Frontal cortex (tissue), 3 donors: ENCODE measurements at regions not wholly inside any gene's neighbourhood (a gene's known extent, or its start where the extent isn't known, plus 50 kb on each side); places are given as distances from the start of the nearest gene placed in this dataset.

Experiments used
- DNase-seq, 2 donors: peaks; one replicate each; pipeline ENCODE4 v3.0.0; 2012; ENCODE audit warnings: low spot score in 2 of 2
- FAIRE-seq: peaks from 2 replicates; lab custom pipeline; 2012; peaks lifted over from hg19 to GRCh38; lab: Jason Lieb, UNC
- donor health status: control.
- donor health status: control.
- donor health status: control.

DNA sequence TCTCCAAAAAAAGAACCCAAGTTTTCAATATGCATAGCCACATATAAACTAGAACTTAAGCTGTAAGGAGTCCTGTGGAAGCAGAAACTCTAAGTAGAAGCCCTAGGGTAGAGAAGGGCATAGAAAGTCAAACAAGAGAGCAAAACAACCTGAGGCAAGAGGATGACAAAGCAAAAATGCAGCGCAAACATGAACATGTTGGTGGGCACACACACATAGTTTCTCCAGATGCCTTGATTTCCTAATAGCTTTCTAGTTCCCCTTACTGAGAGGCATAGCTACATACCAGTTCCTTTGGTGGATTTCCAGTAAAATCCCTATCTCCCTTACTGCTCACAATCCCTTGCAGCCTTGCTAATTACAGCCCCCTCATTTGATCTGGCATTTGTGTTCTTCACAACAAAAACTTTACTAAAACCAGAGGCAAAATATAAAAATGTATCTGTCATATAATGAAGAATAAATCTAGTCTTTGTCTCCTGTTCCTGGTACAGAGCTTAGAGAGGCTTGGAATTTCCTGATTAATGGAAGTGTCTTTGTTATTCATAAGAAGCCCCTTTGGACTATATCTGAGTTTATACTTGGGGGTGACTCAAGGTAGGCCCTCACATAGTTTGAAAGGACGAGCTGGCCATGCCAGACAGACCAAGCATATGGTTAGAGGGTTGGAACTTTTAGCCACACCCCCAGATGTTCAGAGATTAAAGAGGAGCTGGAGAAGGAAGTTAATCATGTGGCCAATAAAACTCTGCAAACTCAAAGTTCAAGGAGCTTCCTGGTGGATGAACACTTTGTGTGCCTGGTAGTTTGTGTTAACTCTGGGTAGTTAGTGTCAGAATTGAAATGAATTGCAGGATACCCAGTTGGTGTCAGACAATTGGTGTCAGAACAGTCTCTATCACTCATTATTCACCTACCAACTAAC, 52.7 kb upstream of the ZCCHC13 start:
- no peak for FAIRE-seq

DNA sequence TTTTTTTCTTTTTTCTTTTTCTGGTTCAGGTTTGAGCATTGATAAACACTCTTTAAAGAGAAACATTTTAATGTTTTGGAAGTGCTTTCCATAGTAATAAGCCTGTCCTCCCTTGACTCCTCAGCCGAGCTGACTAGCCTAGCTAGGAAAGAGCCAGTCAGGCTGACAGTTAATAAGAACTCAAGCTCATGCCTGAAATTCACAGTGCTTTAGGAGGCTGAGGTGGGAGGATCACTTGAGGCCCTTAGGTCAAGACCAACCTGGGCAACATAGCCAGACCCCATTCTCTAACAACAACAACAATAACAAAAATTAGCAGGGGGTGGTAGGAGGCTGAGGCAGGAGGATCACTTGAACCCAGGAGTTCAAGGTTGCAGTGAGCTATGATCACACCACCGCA, 53.4 kb upstream of the ZCCHC13 start:
- no peak for DNase-seq
- no peak for FAIRE-seq

More for the DNA sequence above, 52.7 kb upstream of the ZCCHC13 start:
- no peak for DNase-seq

GRCh38 chrX:74249963-74250362, 54.0 kb upstream of the ZCCHC13 start:
- no peak for DNase-seq
- no peak for FAIRE-seq

DNA sequence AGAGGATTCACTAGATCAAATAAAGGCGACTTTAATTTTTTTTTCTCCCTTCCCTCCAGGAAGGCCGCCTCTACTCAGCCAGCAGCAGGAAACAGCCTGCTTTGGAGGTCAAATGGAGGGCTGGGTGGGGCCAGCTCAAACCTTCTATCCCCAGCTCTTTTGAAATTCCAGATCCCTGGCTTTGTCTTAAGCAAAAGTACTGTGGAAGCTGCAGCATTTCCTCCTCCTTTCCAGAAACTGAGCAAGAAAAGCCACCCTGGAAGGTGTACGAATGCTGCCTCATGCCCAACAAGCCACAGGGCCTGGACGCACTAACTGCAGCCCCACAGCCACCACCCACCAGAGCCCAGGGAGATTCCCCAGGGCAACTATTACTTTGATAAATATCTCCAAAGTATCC, 55.1 kb upstream of the ZCCHC13 start:
- DNase-seq (no peak), FAIRE-seq (no peak)

GRCh38 chrX:74246524-74246923, 57.5 kb upstream of the ZCCHC13 start:
- FAIRE-seq (no peak), DNase-seq (no peak)

DNA sequence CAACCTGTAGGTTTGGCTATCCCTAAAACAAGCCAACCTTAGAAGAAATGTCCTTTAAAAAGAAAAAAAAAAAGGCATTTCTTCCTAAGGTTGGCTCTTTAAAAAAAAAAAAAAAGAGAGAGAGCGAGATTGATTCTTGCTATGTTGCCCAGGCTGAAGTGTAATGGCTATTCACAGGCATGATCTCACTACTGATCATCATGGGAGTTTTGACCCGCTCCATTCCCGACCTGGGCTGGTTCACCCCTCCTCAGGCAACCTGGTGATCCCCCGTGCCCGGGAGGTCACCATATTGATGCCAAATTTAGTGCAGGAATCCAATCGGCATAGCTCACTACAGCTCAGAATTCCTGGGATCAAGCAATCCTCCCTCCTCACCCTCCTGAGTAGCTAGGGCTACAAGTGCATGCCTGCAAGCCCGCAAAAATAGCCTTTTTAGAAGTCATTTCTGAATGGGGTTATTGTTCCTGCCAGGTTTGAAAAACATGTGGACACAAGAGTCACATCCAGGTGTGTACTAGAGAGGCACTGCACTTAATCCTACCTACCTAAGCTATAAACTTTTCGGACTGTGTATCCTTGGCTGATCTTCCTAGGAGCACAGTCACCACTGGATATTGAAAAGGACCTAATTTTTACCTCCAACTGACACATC, 61.4 kb upstream of the ZCCHC13 start:
- DNase-seq (no peak), FAIRE-seq (no peak)

- no peak for FAIRE-seq
- no peak for DNase-seq
Measured at GRCh38 chrX:74242050-74242449, 61.9 kb upstream of the ZCCHC13 start.

- DNase-seq, result no peak
- FAIRE-seq, result no peak
Measured at GRCh38 chrX:74238771-74239170, 65.2 kb upstream of the ZCCHC13 start.

- FAIRE-seq (no peak), DNase-seq (no peak)
Measured at GRCh38 chrX:74234818-74235217, 69.2 kb upstream of the ZCCHC13 start.

GRCh38 chrX:74232859-74233258, 71.1 kb upstream of the ZCCHC13 start:
- DNase-seq (no peak), FAIRE-seq (no peak)

GRCh38 chrX:74231625-74232024, 72.4 kb upstream of the ZCCHC13 start:
- DNase-seq (no peak), FAIRE-seq (no peak)

DNA sequence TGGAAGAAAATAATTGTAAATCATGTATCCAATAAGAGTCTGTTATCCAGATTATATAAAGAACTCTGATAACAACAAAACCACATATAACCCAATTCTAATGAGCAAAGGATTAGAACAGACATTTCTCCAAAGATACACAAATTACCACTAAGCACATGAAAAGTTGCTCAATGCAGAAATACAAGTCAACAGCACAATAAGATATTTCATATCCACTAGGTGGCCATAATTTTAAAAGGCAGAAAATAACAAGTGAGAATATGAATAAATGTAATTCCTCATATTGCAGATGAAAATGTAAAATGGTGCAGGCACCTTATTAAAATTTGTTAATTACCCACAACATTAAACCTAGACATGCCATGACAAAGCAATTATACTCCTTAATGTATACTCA, 73.9 kb upstream of the ZCCHC13 start:
- FAIRE-seq, result no peak
- DNase-seq, result no peak

DNA sequence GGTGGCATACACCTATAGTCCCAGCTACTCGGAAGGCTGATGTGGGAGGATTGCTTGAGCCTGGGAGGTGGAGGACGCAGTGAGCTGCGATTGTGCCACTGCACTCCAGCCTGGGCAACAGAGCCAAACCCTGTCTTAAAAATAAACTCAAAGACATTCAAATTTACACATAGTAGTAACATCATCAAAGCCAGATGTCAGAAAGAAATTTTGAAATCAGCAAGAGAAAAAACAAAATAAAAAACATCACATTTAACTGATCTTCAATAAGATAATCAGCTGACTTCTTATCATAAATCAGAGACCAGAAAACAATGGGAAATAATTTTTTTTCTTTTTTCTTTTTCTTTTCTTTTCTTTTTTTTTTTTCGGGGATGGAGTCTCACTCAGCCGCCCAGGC, 78.9 kb upstream of the ZCCHC13 start:
- FAIRE-seq (no peak), DNase-seq (no peak)

GRCh38 chrX:74220277-74220676, 83.7 kb upstream of the ZCCHC13 start:
- DNase-seq (no peak), FAIRE-seq (no peak)

- FAIRE-seq (no peak), DNase-seq (no peak)
Measured at GRCh38 chrX:74218895-74219294, 85.1 kb upstream of the ZCCHC13 start.

DNA sequence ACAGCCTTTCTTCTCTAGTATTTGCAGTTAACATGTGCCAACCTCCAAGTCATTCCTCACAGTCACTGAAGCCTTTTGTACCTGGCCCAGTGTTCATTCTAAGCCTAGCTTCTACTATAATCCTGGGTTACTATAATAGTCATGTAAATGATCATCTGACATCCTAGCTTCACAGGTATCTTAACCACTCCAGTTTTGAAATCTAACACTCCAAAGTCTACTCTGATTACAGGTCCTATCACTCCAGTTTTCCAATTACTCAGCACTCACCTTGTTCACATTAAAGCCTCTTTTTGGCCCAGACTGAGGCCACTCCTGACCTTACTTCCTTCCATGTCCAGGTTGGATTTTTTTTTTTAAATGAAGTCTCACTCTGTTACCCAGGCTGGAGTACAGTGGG, 87.6 kb upstream of the ZCCHC13 start:
- DNase-seq (no peak), FAIRE-seq (no peak)

DNA sequence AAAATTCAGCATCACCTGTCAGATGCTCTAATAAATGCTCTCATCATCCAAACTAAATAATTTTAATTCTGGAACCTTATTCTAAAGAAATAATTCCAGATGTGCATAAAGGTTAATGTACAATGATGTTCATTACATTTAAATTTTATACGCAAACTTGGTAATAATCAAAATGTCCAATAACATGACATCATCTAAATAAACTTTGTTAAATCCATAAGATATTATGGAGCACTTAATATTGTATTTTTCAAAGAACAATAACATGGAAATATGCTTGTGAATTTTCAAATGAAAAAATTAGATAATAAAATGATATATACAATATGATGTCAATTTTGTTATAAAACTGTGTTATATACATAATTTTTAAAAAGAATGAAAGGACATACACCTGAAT, 92.1 kb upstream of the ZCCHC13 start:
- FAIRE-seq, result peak; percentile 82

GRCh38 chrX:74207539-74207938, 96.4 kb upstream of the ZCCHC13 start:
- DNase-seq, result no peak
- no peak for FAIRE-seq

More for the DNA sequence above, 92.1 kb upstream of the ZCCHC13 start:
- no peak for DNase-seq

DNA sequence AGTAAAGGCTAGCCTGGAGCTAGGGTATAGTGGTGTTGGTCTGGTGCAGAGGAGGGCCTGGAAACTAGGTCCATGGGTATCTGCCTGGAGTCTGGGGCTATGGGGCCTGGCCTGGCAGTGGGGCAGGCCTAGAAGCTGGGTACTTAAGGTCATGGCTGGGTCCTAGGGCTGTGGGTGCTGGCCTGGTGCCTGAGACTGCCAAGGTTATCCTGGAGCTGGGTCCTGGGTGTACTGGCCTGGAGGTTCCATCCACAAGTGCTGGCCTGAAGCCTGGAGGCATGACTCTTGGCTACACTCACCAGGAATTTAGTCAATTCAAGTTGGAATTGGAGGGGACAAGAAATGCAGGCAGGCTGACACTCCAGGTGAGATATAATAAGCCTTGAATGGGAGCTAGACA, 108.4 kb upstream of the ZCCHC13 start:
- no peak for DNase-seq
- FAIRE-seq, result no peak

- no peak for DNase-seq
- FAIRE-seq, result no peak
Measured at GRCh38 chrX:74195120-74195519, 108.9 kb upstream of the ZCCHC13 start.

- FAIRE-seq (no peak), DNase-seq (no peak)
Measured at GRCh38 chrX:74187211-74187610, 116.8 kb upstream of the ZCCHC13 start.
